ENCODE measurements at regions not wholly inside any gene's neighbourhood (a gene's known extent, or its start where the extent isn't known, plus 50 kb on each side); places are given as distances from the start of the nearest gene placed in this dataset.
"Not testable (repeated sequence)": the region's sequence is repeated elsewhere in the genome, so short reads cannot be mapped to it uniquely, and the experiment has no call there.

DNA sequence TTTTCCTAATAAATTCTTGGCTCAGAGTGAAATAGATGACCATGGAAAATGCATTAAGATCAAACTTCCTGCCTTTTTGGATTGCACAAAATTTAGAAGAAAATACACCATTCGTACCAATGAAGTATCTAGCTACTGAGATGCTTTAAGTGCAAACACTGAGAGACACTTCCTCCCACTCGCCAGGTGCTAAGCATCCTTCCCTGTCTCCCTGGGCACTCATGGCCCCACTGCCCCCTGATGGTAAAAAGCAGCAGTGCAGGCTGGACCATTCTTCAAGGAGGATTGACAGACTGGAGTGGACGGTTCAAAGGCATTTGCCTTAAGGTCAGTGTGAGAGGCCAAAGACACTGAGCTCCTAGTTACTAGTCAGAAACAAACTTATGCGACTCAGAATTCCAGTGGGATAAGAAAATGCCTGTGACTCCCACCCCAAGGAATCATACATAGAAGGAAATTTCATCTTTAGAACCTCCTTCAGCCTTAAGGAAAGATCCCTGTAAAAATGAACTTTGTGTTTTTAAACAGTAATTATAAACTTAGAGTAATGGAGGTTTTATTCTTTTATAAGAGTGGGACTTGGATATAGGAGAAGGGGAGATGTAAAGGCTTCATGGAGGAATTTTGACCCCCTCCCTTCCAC, 86.0 kb upstream of the SLC30A5 start:
- Histone ChIP-seq H3K36me3 (no peaks in the 10 kb centered on the region), H3K9me3 (no peaks in the 10 kb centered on the region), H3K27me3 (no peaks in the 10 kb centered on the region), H3K4me1 (no peaks in the 10 kb centered on the region), H3K27ac (no peak overlapping the region), H3K4me3 (no peak overlapping the region)
- WGBS, 2 donors (ENCODE audit: low coverage in 1 of 2): 10 to 18% methylated on average over 2 to 4 of the region's 4 CpGs
- peak; percentile 72 for DNase-seq
- in situ Hi-C loops (cut with MboI; ENCODE audit: low pct_ligation_motif_present in 1 of 4, low pct_unique_long_range_greater_than_20kb in 1 of 4, low sequenced_read_pairs in 3 of 4) (no loop called here), intact Hi-C loops (cut with DNase I; ENCODE audit: low total_unique reads) (no loop called here)
- TF ChIP-seq POLR2AphosphoS5 (IDR thresholded peaks at IDR 0.05): no peak
- peak; percentile 71 to 76 (median 75) for TF ChIP-seq CTCF (IDR thresholded peaks at IDR 0.05)

- TF ChIP-seq CTCF (IDR thresholded peaks at IDR 0.05): no peak
- TF ChIP-seq POLR2AphosphoS5 (IDR thresholded peaks at IDR 0.05): no peak
- TF ChIP-seq POLR2A (IDR thresholded peaks at IDR 0.05): no peak
- TF ChIP-seq EP300 (IDR thresholded peaks at IDR 0.05; ENCODE audit: low read depth): no peak
- no peaks in the 10 kb centered on the region for H3K9me3 ChIP-seq
- no peak overlapping the region for H3K4me3 ChIP-seq
- no peak overlapping the region for H3K27ac ChIP-seq
- no peaks in the 10 kb centered on the region for H3K4me1 ChIP-seq
- no peaks in the 10 kb centered on the region for H3K36me3 ChIP-seq
- DNase-seq: no peak
- in situ Hi-C loops (cut with MboI; ENCODE audit: low pct_ligation_motif_present in 1 of 4, low pct_unique_long_range_greater_than_20kb in 1 of 4, low sequenced_read_pairs in 3 of 4): no loop called here
- H3K27me3 ChIP-seq: no peaks in the 10 kb centered on the region
- WGBS, 2 donors (ENCODE audit: low coverage in 1 of 2): 75 to 80% methylated on average over 4 of the region's 4 CpGs
- intact Hi-C loops (cut with DNase I; ENCODE audit: low total_unique reads): no loop called here
Measured at GRCh38 chr5:69010476-69010875, 83.3 kb upstream of the SLC30A5 start.

DNA sequence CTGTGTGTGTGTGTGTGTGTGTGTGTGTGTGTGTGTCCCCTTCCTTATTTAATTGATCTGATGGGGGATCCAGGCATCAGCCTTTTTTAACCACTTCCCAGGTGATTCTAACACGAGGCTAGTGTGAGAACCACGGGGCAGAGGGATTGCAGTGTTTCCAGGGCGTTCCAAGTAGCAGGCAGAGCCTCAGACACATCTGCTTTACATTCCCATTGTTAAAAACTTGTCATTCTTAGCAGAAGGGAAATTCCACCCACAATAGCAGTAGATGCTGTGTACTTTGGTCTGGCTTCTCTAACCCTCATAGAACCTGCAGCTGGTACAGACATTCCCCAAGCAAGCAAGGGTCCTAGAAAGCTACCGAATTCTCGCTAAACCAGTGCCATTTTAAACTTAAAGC, 81.9 kb upstream of the SLC30A5 start:
- no peaks in the 10 kb centered on the region for H3K36me3 ChIP-seq
- TF ChIP-seq POLR2AphosphoS5 (IDR thresholded peaks at IDR 0.05): no peak
- TF ChIP-seq CTCF (IDR thresholded peaks at IDR 0.05): no peak
- TF ChIP-seq POLR2A (IDR thresholded peaks at IDR 0.05): no peak
- no peak for TF ChIP-seq EP300 (IDR thresholded peaks at IDR 0.05; ENCODE audit: low read depth)
- no peaks in the 10 kb centered on the region for H3K9me3 ChIP-seq
- H3K4me3 ChIP-seq: no peak overlapping the region
- H3K27me3 ChIP-seq: no peaks in the 10 kb centered on the region
- no peaks in the 10 kb centered on the region for H3K4me1 ChIP-seq
- in situ Hi-C loops (cut with MboI; ENCODE audit: low pct_ligation_motif_present in 1 of 4, low pct_unique_long_range_greater_than_20kb in 1 of 4, low sequenced_read_pairs in 3 of 4): no loop called here
- H3K27ac ChIP-seq: no peak overlapping the region
- no peak for DNase-seq
- intact Hi-C loops (cut with DNase I; ENCODE audit: low total_unique reads): no loop called here
- 74 to 80% methylated on average over 5 of the region's 5 CpGs for WGBS, 2 donors (ENCODE audit: low coverage in 1 of 2)

GRCh38 chr5:69013481-69013880, 80.3 kb upstream of the SLC30A5 start:
- no peak for DNase-seq
- TF ChIP-seq POLR2AphosphoS5 (IDR thresholded peaks at IDR 0.05): no peak
- intact Hi-C loops (cut with DNase I; ENCODE audit: low total_unique reads): no loop called here

GRCh38 chr5:69014007-69014406, 79.8 kb upstream of the SLC30A5 start:
- H3K36me3 ChIP-seq; H3K4me3 ChIP-seq; intact Hi-C loops (cut with DNase I; ENCODE audit: low total_unique reads); H3K9me3 ChIP-seq; H3K4me1 ChIP-seq; H3K27ac ChIP-seq; in situ Hi-C loops (cut with MboI; ENCODE audit: low pct_ligation_motif_present in 1 of 4, low pct_unique_long_range_greater_than_20kb in 1 of 4, low sequenced_read_pairs in 3 of 4); DNase-seq; H3K27me3 ChIP-seq: not testable (repeated sequence)
- WGBS, 2 donors (ENCODE audit: low coverage in 1 of 2): 80 to 100% methylated on average over 1 to 2 of the region's 2 CpGs

More at GRCh38 chr5:69013481-69013880, 80.3 kb upstream of the SLC30A5 start:
- Histone ChIP-seq H3K27ac (no peak overlapping the region), H3K9me3 (no peaks in the 10 kb centered on the region), H3K27me3 (no peaks in the 10 kb centered on the region), H3K36me3 (no peaks in the 10 kb centered on the region), H3K4me3 (no peak overlapping the region), H3K4me1 (no peaks in the 10 kb centered on the region)
- in situ Hi-C loops (cut with MboI; ENCODE audit: low pct_ligation_motif_present in 1 of 4, low pct_unique_long_range_greater_than_20kb in 1 of 4, low sequenced_read_pairs in 3 of 4): no loop called here
- WGBS, 2 donors (ENCODE audit: low coverage in 1 of 2): 90 to 97% methylated on average over 2 of the region's 2 CpGs

Data from transverse colon (tissue), 4 donors.